Astrocyte of the hippocampus (primary cell): ENCODE measurements at regions not wholly inside any gene's neighbourhood (a gene's known extent, or its start where the extent isn't known, plus 50 kb on each side); places are given as distances from the start of the nearest gene placed in this dataset.
"Not testable (repeated sequence)": the region's sequence is repeated elsewhere in the genome, so short reads cannot be mapped to it uniquely, and the experiment has no call there.

Experiments used
- DNase-seq: peaks from one replicate; pipeline ENCODE4 v3.0.0; 2011; ENCODE audit warnings: low read depth, low spot score

DNA sequence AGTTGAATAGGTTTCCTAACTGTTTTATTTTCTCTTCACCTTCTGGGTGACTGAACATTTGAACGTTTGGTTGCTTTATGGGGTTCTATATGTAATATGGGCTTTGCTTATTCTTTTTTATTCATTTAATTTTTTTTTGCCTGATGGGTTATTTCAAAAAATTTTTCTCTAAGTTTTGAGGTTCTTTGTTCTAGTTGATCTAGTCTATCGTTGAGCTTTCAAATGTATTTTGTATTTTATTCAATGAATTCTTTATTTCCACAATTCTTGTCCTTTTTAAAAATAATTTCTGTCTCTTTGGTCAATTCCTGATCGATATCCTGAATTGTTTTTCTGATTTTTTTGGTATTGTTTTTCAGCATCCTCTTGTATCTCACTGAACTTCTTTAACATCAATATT lies 239.5 kb upstream of the PCDH9 start:
- no peak for DNase-seq

- DNase-seq = no peak
Observed at GRCh38 chr13:67466569-67466968, 236.4 kb upstream of the PCDH9 start.

- no peak for DNase-seq
Observed at GRCh38 chr13:67464154-67464553, 234.0 kb upstream of the PCDH9 start.

DNA sequence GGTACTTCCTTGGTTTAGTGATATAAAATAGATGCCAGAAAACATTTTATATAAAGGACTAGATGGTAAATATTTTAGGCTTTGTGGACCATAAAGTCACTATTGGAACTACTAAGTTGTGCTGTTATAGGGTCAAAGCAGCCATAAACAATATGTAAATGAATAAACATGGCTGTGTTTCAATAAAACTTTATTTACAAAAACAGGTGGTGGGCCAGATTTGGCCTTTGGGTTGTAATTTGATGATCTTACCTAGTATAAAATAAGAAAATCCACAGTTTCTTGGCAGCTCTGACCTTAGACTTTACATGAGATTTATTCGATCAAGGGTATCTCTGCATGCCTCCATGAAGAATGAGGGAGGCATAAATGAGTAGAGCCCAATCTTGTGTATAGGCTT lies 232.0 kb upstream of the PCDH9 start:
- DNase-seq = no peak

- not testable (repeated sequence) for DNase-seq
Observed at GRCh38 chr13:67452526-67452925, 222.4 kb upstream of the PCDH9 start.

- DNase-seq = no peak
Observed at GRCh38 chr13:67445436-67445835, 215.3 kb upstream of the PCDH9 start.

- DNase-seq = no peak
Observed at GRCh38 chr13:67443923-67444322, 213.8 kb upstream of the PCDH9 start.

- no peak for DNase-seq
Observed at GRCh38 chr13:67440236-67440975, 210.3 kb upstream of the PCDH9 start.

- no peak for DNase-seq
Observed at GRCh38 chr13:67439365-67439764, 209.2 kb upstream of the PCDH9 start.

GRCh38 chr13:67438465-67438864 lies 208.3 kb upstream of the PCDH9 start:
- DNase-seq = peak; percentile 0

- no peak for DNase-seq
Observed at GRCh38 chr13:67437244-67437643, 207.1 kb upstream of the PCDH9 start.

GRCh38 chr13:67421475-67421874 lies 191.3 kb upstream of the PCDH9 start:
- DNase-seq = no peak

- DNase-seq = peak; percentile 33
Observed at GRCh38 chr13:67416047-67416925, 186.2 kb upstream of the PCDH9 start.

GRCh38 chr13:67410645-67411044 lies 180.5 kb upstream of the PCDH9 start:
- no peak for DNase-seq

- peak; percentile 48 for DNase-seq
Observed at GRCh38 chr13:67408798-67409197, 178.7 kb upstream of the PCDH9 start.

DNA sequence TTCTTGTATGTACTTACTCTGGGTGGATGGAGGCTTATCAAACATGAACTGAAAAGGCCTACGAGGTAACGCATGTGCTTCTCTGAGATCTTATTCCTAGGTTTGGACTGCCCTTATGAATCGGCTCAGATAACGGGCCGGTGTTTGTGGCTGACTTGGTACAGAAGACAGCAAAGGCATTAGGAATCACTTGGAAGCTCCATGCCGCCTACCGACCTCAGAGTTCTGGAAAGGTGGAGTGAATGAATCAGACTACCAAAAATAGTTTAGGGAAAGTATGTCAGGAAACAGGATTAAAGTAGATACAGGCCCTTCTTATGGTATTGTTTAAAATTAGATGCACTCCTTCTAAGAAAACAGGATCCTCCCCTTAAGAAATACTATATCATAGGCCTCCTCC lies 172.4 kb upstream of the PCDH9 start:
- no peak for DNase-seq

- no peak for DNase-seq
Observed at GRCh38 chr13:67395577-67395976, 165.4 kb upstream of the PCDH9 start.

- no peak for DNase-seq
Observed at GRCh38 chr13:67392014-67392413, 161.9 kb upstream of the PCDH9 start.

DNA sequence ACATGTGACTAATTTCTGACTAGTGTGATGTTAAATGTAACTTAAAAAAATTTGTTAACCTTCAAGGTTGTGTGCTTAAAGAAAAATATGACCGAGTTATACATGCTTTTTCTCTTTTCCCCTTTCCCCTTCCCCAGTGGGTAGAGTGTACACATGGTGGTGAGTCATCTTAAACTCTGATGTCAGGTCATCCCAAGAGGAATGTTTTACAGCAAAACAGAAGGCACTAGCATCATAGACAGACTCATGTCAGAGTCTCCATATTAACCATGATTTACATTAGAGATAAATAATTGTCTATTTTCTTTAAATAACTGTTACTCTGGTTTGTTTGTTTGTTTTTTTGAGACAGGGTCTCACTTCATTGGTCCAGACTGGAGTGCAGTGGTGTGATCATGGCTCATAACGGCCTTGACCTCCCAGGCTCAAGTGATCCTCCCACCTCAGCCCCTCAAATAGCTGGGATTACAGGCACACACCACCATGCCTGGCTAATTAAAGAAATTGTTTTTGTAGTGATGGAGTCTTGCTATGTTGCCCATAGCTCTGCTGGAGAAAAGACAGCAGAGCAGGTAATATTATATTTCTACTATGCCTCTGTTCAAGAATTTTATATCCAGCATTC lies 160.4 kb upstream of the PCDH9 start:
- DNase-seq = peak; percentile 31

DNA sequence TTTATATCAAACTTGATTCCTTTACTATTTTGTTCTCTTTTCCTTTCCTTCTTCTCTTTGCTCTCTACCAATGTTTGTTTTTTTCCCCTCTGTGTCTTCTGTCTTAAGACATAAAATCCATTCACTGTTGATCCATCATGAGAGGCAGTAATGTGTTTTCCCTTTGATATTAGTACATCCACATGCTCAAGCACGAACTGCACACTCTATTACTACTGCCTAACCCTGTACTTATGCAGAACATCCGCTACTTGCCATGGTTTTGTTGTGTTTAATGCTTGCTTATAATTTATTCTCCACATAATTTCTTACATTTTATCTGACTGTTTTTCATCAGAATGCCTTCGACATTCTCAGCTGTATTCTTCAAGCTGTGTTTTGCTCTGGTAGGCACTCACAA lies 159.0 kb upstream of the PCDH9 start:
- DNase-seq = no peak

GRCh38 chr13:67383109-67383757 lies 153.1 kb upstream of the PCDH9 start:
- DNase-seq = peak; percentile 14

DNA sequence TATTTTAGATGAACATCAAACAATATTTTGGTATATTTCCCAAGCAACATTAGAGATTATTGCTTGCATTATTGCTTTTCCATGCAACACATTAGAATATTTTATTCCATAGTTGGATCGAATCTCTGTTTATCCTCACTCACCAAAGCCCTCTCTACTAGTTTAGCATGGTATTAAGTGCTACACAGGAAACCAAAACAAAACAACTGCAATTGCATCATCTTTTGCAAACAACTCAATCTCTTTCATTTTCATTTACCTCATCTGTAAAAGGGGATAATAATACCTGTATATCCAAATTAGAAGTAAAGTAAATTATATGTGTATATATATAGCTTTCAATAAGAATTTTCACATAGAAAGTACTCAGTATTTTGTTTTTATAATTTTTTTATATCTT lies 147.8 kb upstream of the PCDH9 start:
- DNase-seq = no peak
